ENCODE measurements at regions not wholly inside any gene's neighbourhood (a gene's known extent, or its start where the extent isn't known, plus 50 kb on each side); places are given as distances from the start of the nearest gene placed in this dataset.
A peak's percentile ranks its signal among the peaks of the same experiment; 100 is the strongest.

DNA sequence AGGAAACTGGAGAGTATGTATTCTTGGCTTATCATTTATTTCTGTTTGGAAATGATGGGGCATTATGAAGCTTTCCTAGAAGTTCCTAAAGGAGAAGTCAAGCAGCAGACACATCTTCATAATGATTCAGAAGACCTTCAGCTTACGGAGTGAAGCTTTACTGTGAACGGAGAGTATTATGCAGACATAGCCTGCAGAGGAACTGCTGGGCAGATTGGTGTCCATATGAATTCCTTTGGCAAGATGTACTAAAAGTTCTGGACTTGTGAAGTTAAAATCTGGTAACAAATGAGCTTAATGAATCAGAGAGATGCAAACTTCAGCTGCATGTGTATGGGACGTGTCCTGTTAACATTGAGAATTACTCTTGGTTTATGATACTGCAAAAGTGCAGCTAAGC is 60.1 kb downstream of the NABP1 start:
- no peak for DNase-seq (ENCODE audit: low spot score)

DNA sequence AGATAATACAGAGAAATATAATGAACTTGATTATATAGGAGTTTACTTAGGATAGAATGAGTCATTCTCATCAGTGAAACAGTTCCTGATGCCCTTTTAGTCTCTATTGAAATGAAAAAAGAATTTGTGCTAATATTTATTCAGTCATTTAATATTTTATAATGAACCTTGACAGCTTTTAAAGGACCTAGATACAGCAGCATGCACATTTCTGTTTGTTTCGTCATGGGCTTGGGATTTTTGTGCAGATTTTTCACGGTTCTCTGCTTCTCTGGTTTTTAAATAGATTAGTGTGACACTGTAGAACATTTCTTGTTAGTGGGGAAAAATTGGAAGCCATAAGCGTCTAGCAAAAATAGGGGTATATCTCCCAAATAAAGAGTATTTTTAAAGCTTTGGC is 60.7 kb downstream of the NABP1 start:
- no peak for DNase-seq (ENCODE audit: low spot score)

GRCh38 chr2:191739194-191739593 is 61.3 kb downstream of the NABP1 start:
- no peak for DNase-seq (ENCODE audit: low spot score)

DNA sequence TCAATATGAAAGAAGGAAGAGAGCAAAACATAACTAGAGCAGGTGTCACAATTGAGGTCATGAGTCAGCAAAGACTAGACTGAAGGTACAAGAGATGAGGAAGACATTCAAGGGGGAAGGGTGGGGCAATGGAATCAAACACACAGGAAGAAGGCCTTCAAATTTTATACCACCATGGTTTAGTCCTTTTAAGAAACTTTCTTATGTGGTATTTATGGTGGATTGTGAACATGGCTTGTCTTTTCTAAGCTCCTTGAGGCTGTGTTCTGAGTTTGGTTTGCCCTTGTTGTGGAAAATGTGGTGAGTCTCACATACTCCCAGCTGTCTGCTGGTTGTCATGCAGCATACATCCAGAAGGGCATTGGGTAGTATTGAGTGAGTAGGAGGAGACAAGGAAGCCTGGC is 62.1 kb downstream of the NABP1 start:
- DNase-seq (ENCODE audit: low spot score), result no peak

- DNase-seq (ENCODE audit: low spot score), result no peak
These were observed 62.8 kb downstream of the NABP1 start for GRCh38 chr2:191740759-191741158.

- no peak for DNase-seq (ENCODE audit: low spot score)
These were observed 68.6 kb downstream of the NABP1 start for GRCh38 chr2:191746346-191747169.

GRCh38 chr2:191747170-191747530 is 69.2 kb downstream of the NABP1 start:
- no peak for DNase-seq (ENCODE audit: low spot score)

DNA sequence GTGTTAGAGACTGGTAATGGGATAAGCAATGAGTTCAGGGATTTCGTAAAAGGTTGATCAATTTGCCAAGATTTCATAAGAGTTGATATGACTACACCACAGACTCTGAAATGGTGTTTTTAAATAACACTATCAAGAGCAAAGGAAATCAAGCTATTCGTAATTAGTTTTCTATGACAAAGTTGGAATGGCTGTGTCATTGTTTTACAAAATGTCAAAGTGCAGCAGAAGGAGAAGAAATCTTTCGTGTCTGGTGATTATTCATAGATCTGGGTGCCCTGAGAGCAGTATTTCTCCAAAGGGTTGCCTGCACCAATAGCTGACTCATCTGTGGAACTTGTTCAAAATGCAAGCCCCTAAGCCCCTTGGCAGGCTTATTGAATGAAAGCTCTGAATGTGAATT is 70.1 kb downstream of the NABP1 start:
- no peak for DNase-seq (ENCODE audit: low spot score)

DNA sequence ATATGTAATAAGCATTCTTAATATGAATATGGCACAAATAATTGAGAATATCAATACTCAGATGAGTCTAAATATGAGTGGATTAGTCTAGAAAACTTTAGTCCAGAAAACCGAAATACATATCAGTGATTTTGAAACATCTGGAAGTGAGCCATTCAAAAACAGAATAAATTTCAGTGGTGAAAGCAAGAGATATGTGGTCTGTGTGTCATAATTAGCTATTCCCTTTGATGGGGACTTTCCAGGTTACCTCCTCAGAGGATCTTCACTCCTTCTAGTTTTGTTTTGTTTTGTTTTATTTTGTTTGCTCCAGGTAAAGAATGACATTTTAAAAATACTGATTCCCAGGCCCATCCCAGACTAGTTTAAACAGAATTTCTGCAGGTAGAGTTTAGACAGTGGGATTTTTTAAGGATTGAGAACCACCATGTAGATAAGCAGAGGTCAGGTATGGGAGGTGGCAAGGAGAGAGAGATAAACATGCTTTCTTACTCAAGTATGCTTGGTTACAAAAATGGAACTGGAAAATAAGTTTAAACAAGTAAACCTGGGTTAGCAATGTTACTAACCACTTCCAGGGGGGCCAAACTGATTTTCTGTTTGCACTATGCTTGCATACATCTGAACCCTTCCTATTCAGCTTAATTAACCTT is 70.7 kb downstream of the NABP1 start:
- no peak for DNase-seq (ENCODE audit: low spot score)

GRCh38 chr2:191749181-191749540 is 71.2 kb downstream of the NABP1 start:
- DNase-seq (ENCODE audit: low spot score), result no peak

- no peak for DNase-seq (ENCODE audit: low spot score)
These were observed 76.2 kb downstream of the NABP1 start for GRCh38 chr2:191754103-191754502.

DNA sequence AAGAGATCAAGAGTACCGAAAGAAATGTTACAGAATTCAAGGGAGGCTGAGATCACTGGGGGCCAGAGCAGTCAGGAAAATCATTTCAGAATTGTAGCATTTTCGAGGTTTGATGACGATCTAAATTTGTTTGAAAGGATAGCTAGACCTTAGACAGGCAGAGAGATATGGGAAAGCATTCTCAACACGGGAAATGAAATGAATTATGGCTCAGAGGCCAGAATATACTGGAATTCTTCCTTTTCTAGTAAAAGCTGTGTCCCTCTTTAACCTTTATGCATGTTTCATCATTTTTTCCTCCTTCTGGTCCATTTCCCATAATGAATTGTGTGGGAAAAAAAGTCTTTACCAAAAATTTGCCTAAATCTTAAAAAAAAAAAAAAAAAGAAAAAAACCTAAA is 78.8 kb downstream of the NABP1 start:
- DNase-seq (ENCODE audit: low spot score), result no peak

DNA sequence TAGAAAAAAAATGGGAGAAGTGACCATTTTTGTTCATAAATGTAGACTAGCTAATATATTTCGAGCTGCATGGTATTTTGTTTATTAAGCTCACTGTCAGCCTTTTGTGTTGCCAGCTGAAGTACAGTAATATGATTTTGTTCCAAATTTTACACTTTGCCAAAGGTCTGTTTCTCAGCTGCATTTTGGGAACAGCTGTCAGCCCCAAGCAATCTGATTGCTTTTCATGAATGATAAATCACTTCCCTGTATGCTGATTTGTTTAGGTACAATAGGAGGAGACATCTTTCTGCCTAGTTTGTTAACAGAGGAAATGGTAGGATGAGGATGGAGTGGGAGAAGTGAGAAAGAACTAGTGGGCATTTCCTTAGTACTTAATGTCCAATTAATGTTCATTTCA is 79.3 kb downstream of the NABP1 start:
- DNase-seq (ENCODE audit: low spot score), result no peak

DNA sequence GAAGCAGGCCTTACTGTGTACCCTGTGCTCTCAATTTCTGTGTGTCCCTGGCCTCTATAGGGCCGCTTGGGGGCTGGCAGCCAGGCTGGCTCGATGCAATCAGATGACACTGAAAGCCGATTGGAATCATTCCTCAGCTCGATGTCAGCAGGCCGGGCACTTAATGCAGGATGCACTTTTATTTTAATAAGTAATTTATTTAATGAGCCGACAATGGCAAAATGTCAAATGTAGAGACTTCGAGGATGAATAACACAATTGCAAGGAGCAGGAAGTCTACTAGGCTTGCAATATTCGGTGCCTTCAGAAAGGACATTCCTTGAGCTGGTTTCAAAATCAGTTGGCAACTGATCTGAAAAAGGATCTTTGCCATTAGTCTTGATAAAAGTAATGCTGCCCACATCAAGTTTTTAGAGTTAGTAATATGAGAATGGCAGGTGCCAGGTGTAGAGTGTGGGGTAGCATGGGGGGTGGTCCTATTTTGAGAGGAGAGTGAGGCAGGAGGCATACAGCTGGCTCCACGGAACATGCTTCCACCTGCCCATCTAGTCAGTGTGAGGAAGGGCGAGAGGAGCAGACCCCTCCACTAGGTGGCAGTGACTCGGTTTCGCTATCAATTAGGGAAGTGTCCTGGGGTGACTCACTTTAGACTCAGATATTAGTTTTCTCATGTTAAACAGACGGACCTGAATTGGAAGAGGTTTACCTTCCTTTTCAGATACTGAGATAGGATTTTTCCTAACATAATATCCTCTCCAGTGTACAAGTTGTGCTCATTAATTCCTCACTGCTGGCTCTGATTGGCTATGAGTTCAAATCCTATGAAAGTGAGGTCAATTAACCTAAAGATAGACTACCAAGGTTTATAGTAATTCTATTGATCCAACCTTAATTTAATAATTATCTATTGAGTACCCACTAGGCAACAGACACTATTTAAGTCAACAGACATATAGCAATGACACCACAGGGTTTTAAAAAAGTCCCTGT is 80.9 kb downstream of the NABP1 start:
- peak; percentile 62 for DNase-seq (ENCODE audit: low spot score)

DNA sequence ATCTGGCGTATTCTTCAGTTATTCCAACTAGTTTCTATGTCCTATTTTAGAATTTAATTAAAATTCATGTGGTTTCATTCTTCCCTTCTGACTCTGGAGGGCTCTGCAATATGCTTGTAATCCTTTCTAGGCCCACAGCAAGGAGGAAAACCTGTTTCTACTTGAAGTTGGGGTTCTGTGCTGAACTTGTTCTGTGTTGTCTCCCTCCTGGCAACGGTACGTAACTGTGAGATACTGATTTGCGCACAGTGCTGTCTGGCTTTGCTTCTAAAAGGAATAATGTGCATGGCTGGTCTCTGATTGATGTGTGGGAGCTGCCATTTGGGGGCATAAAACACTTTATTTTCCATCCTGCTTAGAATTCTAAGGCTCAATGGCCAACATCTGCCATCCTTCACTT is 81.7 kb downstream of the NABP1 start:
- DNase-seq (ENCODE audit: low spot score), result no peak

DNA sequence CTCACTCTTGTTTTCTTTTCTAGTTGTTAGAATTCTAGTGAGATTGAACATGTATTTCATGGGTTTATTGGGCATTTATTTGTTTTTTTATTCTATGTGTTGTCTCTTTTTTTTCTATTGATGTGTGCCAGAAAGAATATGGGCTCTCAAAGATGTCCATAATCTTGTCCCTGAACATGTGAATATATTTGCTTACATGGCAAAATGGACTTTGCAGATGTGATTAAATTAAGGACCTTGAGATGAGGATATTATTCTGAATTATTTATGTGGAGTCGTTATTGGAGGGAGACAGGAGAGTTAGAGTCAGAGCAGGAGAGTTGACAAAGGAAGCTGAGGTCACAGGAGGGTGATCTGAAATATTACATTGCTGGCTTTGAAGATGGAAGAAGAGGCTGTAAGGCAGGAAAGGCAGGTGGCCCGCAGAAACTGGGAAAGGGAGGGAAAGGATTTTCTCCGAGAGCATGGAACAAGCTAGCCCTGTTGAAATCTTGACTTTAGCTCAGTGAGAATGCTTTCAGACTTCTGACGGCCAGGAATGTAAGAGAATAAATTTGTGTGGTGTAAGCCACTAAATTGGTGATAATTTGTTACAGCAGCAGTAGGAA is 82.8 kb downstream of the NABP1 start:
- DNase-seq (ENCODE audit: low spot score), result no peak

GRCh38 chr2:191773136-191773535 is 73.8 kb downstream of the CAVIN2 start:
- no peak for DNase-seq (ENCODE audit: low spot score)

- no peak for DNase-seq (ENCODE audit: low spot score)
These were observed 69.5 kb downstream of the CAVIN2 start for GRCh38 chr2:191777351-191777750.

GRCh38 chr2:191778041-191778440 is 68.8 kb downstream of the CAVIN2 start:
- DNase-seq (ENCODE audit: low spot score), result no peak

- DNase-seq (ENCODE audit: low spot score), result no peak
These were observed 64.5 kb downstream of the CAVIN2 start for GRCh38 chr2:191782351-191782750.

- no peak for DNase-seq (ENCODE audit: low spot score)
These were observed 63.5 kb downstream of the CAVIN2 start for GRCh38 chr2:191783416-191783815.
